CD4-positive, alpha-beta T cell treated with Interleukin-4 for 1 hour (primary cell): ENCODE measurements at regions not wholly inside any gene's neighbourhood (a gene's known extent, or its start where the extent isn't known, plus 50 kb on each side); places are given as distances from the start of the nearest gene placed in this dataset.

Source experiments
- DNase-seq, 2 donors: peaks; one replicate each; pipeline ENCODE4 v3.0.0-alpha.2; 2020 to 2022

DNA sequence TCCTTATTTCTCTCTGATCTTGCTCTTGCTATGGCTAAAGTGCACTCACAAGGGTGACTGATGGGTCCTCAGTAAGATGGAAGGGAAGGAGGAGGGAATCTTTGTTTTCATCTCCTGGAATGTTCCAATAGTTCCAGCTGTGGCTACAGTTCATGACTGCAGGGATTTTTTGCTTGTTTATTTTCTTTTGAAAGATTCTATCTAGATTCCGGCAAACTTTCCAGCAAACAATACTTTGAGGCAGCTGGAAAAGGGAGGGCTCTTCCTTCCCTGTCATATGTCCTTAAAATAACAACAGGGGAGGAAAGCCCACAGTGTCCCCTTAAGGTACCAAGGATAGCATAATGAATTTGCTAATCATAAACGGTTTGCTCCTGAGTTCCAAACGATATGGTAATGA is 111.3 kb upstream of the SLC14A2 start:
- DNase-seq, result no peak

DNA sequence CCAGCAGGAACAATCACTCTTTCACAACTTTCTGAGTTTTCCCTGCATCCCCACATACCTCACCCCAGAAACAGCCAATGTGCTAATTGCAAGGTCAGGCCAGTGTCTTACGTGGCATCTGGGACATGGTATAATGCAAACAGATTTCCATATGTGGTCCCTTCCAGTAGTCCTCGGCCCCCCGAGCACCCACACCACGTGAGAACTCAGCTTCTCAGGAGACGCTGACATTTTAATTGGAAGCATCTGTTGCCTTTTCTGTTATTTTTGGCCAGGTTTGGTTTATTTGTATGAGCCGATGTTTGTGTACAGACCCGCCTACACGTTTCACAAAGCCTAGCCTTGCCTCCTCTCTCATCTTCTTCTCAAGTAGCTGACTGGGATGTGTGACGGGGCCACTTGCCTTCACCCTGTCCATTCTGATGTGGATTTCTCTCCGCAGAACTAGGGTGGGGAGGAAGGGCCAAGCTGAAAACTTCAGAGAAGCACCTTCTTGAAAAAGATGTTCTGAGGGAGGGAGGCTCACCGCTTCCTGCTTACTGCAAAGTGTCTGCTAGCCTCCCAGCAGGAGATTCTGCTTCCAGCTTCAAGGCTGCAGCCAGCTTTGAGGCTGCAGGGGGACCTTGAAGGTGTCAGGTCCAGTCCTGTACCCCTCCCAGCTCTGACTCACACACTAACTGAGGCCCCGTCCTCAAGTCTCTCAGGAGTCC is 109.6 kb upstream of the SLC14A2 start:
- no peak for DNase-seq

DNA sequence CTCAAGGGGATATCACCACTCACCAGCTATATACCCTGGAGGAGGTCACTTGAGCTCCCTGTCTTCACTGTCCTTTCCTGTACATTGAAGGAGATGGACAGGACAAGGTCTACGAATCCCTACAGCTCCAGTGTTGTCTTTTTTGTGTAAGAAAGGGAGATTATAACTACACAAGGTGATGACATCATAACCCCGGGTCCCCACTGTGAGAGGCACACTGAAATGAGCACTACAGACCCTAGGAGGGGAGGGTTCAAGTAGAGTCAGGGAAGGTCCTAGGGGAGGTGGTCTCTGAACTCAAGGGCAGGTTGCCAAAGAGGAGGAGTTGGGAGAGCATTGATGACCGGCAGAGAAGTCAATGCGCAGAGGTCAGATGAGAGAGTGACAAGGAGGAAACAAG is 108.3 kb upstream of the SLC14A2 start:
- DNase-seq, result no peak

DNA sequence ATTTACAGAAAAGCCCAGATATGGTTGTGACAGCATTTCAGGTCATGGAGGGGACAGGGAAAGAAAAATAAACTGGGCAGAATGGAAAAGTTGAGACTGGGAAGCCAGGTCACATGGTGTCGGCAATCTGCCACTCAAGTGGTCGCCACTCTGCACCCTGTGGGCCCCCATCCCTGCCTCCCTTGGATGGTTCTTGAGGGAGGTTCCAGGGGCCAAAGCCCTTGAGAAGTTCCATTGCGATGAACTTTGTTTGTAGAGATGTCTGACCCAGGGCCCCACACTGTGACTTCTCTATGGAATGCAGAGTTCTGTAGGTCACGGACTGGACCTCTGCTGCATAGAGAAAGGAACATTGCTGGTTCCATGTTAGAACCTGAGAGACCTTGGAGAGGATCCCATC is 105.7 kb upstream of the SLC14A2 start:
- no peak for DNase-seq

DNA sequence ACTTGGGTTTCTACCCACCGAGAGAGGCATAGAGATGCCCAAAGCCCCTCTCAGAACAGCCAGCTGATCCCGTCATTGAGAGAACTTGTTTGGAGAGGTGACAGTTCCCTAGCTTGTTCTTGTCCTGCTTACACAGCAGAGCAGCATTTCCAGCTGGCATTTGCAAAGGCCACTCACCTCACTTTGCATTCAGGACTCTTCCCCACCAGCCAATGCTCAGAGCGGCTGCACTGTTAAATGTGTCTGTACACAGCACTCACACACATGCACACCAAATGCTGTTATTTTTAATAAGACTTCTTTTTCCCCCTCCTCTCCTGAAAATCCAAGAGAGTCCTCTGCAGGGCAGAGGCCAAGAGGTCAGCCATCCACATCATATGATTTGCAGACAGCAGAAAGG is 104.6 kb upstream of the SLC14A2 start:
- DNase-seq, result no peak

DNA sequence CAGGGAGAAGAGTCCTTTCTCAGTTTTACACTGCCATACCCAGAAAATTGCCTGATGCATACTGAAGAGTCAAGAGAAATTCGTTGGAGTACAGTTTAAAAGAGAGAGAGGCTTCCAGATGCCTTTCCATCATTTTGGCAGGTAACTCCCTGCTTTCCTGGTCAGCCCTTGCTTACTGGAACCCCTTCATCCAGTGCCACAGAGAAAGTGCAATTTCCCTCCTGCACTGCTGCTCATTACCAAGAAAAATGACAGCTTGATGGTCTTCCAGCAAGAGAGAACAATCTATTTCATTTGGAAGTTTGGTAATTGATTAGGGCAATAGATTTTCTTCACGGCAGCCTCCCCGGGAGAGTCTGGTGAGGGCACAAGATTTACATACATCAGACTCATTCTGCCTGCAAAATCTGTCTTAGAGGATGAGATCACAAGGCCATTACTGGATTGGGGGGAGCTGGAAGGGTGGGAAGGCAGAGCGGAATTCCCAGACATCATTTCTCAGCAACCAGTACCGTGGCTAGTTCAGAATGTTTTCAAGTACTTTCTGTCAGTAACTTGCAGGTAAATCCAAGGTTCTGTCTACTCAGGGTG is 102.8 kb upstream of the SLC14A2 start:
- no peak for DNase-seq

DNA sequence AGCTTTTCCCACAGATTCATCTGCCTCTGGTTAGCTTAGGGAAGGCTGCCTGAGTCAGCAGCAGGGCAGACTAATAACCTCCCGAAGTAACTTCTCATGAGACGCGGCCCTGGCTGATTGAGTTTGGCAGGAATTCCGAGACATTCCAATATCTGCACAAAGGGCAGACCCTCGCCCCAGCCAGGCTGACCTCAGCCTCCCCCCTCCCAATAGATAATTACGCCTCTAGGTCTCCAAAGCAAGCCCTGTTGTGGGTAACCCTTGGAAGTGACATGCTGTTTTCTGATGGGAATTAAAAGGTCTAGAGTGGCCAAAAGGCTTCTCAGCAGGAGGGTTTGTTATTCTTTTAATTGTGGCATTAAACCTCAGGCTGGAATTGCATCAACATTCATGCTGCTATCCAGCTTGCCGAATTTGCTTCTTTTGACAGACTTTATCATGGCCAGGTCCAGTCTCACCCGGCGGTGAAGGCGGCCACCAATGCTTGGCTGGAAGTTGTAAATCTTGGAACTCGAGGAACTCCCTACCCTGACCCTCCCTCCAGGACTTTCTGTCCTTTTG is 98.0 kb upstream of the SLC14A2 start:
- no peak for DNase-seq

DNA sequence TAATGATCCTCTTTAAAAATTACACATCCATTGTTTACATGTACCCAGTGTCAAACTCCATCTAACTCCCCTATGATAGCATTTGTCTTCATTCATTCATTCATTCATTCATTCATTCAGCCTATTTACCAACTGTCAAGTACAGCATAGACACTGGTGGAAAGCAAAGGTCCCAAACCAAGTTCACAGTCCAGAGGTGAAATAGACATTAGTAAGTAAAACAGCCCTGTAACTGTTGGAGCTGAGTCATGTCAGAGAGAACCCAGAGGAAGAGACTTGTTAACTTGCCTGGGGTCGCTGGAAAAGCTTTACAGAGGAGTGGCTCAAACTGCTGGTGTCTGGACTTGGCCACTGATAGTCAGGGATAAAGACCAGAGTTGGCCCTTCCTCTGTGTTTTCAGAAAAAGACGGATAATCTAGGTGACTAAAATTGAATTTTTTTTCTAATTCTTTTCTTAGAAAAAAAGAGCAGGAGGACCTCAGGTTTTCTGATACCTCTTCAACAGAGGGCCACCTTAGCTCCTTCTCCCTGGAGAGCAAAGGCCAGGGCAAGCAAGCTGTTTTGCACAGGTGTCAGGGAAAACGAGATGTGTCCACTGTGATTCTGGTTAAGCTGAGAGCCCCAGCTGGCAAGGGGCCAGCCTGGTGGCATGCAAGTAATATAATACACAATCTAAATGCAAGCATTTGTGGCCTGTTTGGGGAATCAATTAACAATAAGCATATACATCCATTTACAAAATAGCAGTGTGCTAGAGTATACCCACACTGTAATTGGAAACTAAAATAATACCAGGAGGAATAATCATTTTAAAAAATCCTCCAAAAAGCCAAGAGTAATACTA is 96.7 kb upstream of the SLC14A2 start:
- DNase-seq, result no peak

DNA sequence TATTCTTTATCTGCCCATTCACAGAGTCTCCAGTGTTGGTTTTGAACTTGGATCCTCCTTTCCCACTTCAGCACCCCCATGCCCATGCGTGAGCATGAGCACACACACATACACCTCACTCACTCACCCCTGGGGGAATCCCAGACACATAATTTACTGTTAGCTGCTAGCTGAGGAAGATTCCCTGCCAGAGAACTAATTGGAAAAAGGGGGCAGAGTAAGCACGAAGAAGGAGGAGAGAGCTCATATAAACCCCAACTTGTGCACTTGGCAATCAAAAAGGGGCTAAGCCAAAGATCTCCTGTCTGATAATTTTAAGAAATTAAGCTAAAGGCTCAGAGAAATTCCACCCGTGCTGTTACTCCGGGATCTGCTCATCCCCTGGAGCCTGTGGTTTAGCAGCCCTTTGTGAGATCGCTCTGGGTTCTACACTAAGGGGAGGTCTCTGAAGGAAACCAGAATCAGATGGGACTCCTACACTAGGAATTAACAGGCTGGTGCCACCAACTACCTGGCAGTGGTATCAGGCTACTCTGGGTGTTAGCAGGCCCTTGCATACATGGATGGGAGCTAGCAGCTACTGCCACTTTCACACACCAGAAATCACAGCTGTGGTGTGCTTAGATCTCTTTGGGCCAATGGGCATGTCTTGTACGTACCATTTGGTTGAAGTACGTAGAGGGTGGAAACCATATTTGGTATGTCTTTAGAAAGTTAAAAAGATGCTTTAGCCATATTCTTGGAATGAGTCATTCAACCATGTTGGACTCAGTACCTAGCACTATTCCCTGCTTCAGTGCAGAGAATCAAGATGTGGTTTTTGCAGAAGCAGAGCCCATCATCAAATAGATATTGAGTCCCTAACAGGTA is 95.6 kb upstream of the SLC14A2 start:
- no peak for DNase-seq

DNA sequence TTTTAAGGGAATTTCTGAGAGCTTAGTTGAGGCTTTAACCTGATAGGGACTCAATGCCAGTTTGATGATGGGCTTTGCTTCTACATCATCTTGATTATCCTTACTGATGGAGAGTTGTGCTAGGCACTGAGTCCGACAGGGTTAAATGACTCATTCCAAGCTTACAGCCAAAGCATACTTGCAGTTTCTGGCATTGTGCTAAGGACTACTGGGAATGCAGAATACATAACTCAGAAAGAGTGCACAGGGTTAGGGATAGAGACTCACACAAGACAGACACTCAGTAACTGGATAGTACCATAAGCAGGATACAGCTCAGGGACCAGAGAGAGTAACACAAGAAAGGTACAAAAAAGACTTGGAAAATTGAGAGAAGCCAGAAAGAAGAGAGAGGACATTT is 94.1 kb upstream of the SLC14A2 start:
- DNase-seq, result no peak

DNA sequence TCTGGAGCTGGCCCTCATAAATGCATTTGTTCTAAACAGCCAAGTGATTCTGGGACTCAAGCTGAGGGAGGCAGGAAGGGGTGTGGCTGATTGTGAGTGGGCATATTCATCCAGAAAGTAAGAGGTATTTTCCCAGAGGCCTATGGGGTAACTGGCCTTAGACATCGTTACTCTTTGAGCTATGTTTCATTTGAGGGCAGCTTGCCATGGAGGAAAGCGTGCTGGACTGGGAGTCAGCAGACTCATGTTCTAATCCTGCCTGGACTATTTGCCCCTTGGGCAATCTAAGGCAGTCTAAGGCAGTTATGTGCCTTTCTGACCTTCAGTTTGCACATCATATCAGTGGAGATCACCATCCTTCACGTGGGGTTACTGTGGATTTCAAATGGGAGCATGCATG is 93.5 kb upstream of the SLC14A2 start:
- no peak for DNase-seq

DNA sequence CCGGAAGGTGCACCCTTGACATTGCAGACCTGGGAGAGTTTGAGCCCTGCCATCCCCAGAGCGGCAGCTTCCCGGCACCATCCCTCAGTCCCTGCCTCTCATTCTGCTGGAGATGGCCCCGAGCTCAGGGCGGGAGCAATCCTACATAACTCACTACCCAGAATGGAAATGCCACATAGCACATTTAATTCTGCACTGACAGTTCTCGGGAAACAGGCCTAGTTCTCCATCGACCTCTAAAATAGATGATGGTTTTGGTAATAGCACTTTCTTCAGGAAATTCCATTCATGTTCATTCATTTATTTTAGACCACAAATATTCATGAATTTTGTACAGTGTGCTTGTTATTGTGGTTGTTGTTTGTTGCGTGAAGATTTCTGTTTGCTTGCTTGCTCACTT is 92.9 kb upstream of the SLC14A2 start:
- no peak for DNase-seq

DNA sequence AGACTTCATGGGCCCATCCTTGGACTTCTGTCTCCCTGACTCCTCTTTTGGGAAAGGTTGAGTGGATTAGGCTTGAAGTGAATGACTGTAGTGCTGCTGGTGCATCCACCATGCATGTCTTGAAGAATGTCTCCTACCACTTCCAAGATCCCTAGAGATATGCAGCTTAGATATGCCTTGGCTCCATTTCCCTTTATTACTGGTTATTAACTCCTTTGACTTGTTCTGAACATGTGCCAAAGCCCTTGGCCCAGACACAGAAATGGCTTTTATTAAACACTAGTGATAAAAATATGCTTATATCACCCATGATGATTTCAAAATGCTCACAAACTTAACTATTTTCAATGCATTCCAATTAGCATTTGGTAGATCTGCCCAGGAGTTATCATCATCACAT is 90.0 kb upstream of the SLC14A2 start:
- no peak for DNase-seq

DNA sequence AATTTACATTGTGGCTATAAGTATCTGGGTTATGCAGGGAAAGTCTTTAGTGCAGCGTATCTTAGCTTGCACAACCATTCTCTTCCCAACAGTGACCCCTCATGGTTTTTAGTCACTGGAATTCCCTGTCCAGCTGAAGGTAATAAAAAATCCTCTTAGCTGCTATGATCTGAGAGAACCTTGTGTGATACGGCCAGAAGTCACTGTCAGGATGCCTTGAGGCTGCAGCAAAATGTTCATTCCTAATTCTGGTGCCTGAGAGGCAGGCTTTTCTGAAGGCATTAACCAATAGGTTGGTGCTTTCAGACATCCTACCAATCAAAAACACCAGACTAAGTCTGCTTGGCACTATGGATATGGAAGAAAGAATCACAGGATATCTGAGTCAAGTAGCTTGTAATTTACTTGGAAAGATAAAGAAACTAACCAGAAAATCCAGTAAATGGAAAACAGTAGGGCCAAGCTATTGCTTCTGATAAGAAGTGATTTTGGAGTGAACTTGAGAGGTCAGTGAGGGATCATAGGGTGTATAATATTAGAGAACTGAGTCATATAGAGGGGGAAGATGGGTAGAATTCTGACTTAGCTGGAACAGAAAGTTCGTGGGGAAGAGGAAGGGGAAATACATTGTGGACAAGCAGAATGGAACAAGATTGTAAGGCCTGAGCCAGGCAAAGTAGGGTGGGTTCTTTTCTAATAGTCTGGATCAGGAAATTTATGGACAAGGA is 89.0 kb upstream of the SLC14A2 start:
- DNase-seq, result no peak

DNA sequence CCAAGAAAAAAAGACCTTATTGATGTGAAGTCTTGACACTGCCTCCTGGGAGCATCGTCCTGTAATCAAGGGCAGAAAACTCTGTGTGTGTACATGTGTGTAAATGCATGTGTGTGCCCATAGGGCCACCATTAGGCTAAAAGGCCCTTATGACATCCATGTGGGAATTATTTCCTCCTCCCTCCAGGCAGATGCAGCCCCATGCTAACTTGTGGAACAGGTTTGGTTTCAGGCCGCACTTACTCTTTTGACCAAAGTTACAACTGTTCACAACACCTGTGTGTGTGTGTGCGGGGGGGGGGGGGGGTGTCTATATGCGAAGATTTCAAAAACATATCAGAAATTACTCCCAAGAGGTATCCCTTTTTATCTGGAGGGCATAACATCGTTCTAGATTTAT is 87.4 kb upstream of the SLC14A2 start:
- no peak for DNase-seq

DNA sequence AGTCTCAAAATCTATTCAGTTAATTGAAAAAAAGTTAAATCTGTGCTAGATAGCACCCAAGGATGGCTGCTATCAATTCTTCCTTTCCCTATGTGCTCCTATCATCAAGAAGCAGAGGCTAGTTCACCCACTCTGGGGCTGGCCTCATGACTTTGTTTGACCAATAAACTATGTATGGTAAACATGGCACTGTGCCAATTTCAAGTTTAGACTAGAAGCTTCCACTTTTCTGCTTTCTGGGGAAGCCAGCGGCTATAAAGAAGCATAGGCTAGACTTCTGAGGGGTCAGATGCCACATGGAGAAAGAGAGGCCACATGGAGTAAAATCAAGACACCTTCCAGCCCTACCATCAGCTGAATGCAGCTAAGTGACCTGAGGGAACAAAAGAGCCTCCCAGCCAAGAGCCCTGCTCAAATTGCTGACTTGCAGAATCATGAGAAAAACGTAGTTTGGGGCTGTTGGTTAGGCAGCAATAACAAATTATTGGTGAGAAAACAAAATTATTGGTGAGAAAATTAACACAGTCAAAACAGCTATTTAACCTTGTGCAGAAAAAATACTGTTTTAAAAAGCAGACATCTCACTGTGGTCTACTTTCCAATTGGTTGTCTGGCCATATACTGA is 86.5 kb upstream of the SLC14A2 start:
- DNase-seq, result no peak

DNA sequence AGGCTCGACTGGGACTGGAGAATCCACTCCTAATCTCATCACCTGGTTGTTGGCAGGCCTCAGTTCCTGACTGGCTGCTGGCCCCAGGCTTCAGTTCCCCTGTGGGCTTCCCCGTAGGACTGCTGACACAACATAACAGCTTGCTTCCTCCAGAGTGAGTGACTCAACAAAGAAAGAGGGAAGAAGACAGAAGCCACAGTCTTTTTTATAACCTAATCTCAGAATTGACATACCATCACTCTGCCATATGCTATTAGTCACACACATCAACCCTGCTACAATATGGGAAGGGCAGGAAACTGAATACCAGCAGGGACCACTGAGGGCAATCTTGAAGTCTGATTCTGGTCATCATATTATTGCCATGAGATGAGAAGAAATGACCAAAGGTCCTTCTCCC is 76.8 kb upstream of the SLC14A2 start:
- no peak for DNase-seq

DNA sequence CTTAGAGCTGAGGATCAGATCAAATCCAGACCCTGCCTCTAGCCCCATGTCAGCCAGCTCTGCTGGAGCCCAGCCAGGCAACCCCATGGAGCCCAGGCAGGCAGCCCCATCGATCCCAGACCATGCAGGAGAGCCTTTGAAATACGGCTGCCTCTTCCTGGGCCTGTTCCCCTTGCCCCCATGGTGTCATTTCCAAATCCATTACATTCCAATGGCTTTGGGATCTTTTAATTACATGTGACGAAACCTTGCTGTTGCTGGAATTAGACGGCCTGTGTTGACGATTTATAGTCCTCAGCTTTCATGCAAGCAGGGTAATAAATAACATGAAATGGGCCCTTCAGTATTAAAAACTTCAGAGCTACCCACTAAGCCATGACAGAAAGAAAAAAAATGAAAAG is 75.8 kb upstream of the SLC14A2 start:
- DNase-seq, result no peak

DNA sequence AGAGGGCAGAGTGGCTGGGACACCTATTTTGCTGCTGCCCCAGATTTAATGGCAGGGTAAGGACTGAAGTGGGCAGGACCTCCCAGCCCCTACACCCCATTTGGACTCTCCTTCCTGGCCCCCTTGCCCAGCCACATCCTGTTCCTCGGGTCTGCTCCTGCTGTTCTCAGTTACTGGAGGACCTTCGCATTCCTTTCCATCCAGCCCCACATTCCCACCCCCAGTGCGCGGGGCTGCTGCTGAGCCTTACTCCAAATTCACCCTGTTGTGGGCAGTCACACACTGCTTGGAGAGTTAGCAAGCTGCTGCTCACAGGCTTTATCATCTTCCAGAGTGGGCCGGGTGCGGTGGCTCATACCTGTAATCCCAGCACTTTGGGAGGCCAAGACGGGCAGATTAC is 75.2 kb upstream of the SLC14A2 start:
- DNase-seq, result no peak

DNA sequence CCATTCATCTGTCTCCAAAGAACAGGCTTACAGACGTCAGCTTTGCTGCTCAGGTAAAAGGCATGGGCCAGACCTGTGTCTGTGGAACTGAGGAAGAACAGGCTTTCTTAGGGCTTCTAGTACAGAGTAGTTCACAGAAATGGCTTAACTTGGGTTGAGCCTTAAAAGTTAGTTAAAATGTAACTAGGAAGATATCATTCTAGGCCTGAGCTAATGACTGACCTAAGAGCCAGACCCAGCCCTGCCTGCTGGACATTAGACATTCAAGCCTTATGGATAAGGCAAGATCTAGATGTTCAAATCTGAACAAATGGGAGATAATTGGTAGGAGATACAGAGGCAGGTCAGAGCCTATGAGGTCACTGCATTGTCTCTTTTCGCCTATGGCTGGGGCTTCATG is 73.9 kb upstream of the SLC14A2 start:
- DNase-seq, result no peak

DNA sequence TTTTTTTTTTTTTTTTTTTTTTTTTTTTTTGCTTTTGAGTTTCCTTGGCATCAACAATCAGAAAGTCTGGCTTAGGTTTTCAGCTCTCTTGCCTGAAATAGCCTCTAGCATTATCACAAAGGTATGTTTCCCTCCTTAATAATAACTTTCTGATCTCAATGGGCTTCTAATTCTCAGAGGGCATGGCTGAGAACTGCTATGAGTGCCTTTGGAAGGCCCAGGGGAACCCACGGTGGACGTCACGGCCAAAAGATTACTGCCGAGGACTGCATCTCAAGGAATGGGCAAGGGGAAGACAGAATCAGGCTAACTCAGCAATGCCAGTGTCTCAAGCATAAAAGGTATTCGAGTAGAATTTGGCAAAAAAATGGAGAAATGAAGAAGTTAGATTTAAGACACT is 73.2 kb upstream of the SLC14A2 start:
- DNase-seq, result no peak

DNA sequence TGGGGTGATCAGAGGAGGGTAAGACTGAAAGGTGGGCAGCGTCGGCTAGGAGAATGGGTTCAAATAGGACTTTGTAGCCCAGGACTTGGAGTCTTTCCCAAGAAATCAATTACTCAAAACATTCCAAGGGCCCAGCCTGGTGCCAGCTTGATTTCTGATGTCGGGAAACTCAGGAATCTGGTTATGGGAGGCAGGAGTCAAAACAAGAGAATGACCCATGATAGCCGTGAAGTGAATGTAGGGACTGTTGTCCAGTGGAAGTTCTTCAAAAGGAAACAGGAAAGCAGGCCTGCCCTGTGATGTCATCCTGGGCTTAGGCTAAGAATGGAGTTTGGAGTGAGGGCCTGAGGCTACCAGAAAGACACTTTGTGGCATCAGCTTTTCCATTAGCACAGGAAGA is 67.4 kb upstream of the SLC14A2 start:
- no peak for DNase-seq
